IPS DF 6.9 (cell line): ENCODE measurements at regions not wholly inside any gene's neighbourhood (a gene's known extent, or its start where the extent isn't known, plus 50 kb on each side); places are given as distances from the start of the nearest gene placed in this dataset.
"Not testable (repeated sequence)": the region's sequence is repeated elsewhere in the genome, so short reads cannot be mapped to it uniquely, and the experiment has no call there.

ENCODE experiments used
- DNase-seq: peaks from one replicate; pipeline ENCODE4 v3.0.0-alpha.2; 2013; ENCODE audit warnings: low read depth, low spot score
- H3K27ac ChIP-seq: one replicate; pipeline ENCODE4 v1.5.1; 2013; ENCODE audit warnings: low read length, control low read depth
- H3K27me3 ChIP-seq: 2 replicates; pipeline ENCODE4 v1.6.1; 2013; ENCODE audit warnings: mild to moderate bottlenecking, low read length; ENCODE audit not compliant: control insufficient read depth, insufficient read depth
- H3K36me3 ChIP-seq: 2 replicates; pipeline ENCODE4 v1.6.1; 2013; ENCODE audit warnings: low read length; ENCODE audit not compliant: control insufficient read depth, insufficient read depth
- H3K4me1 ChIP-seq: 2 replicates; pipeline ENCODE4 v1.6.1; 2013; ENCODE audit warnings: low read length; ENCODE audit not compliant: control insufficient read depth, insufficient read depth
- H3K4me3 ChIP-seq: 2 replicates; pipeline ENCODE4 v1.5.1; 2013; ENCODE audit warnings: mild to moderate bottlenecking, low read length
- H3K9me3 ChIP-seq: 2 replicates; pipeline ENCODE4 v1.6.1; 2013; ENCODE audit warnings: low read length, inconsistent platforms; ENCODE audit not compliant: control insufficient read depth, insufficient read depth
- WGBS: extraction: QIAGEN DNeasy Blood & Tissue Kit; methylation state at CpG from one replicate; pipeline ENCODE4 v1.1.7; 2013; ENCODE audit warnings: mixed read lengths, missing lambda C conversion rate; ENCODE audit not compliant: insufficient read length, insufficient coverage; 5-methylcytosine and 5-hydroxymethylcytosine counted together

DNA sequence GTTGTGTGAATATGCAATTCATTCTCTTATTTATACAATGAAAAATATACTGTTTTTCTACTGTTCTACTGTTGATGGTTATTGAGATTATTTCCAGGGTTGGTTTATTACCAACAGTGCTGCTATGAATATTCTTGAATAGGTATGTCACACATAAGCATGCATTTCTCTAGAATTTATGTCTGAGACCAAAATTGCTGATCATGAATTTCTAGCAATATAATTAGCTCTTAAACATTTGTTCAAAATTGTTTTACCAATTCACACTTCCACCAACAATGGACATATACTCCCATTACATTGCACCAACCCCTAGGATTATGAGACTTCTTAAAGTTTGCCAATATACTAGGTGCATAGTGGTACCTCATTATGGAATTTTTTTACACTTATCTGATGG lies 164.1 kb upstream of the KCNQ5 start:
- Histone ChIP-seq H3K36me3 (no peaks in the 10 kb centered on the region), H3K27me3 (no peaks in the 10 kb centered on the region), H3K4me3 (no peak overlapping the region), H3K4me1 (no peaks in the 10 kb centered on the region), H3K27ac (no peak overlapping the region), H3K9me3 (no peaks in the 10 kb centered on the region)
- DNase-seq, result no peak

DNA sequence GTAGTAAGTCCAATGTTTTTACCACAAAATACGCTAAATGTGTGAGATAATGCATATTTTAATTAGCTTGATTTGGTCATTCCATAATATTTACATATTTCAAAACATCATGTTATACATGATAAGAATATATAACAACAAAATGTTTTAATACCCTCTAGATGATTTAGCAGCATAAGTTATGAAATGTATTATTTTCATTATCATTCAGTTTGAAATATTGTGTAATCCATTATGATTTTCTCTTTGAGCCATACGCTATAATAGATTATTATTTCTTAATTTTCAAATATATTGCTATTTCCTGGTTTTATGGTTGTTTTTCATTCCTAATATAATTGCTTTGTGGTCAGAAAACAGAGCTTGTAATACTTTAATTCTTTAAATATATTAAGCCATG lies 163.3 kb upstream of the KCNQ5 start:
- no CpG with 5 or more reads among the region's 2 CpGs for WGBS
- Histone ChIP-seq H3K27me3 (no peaks in the 10 kb centered on the region), H3K9me3 (no peaks in the 10 kb centered on the region), H3K4me1 (no peaks in the 10 kb centered on the region), H3K4me3 (no peak overlapping the region), H3K36me3 (no peaks in the 10 kb centered on the region), H3K27ac (no peak overlapping the region)
- DNase-seq, result no peak

DNA sequence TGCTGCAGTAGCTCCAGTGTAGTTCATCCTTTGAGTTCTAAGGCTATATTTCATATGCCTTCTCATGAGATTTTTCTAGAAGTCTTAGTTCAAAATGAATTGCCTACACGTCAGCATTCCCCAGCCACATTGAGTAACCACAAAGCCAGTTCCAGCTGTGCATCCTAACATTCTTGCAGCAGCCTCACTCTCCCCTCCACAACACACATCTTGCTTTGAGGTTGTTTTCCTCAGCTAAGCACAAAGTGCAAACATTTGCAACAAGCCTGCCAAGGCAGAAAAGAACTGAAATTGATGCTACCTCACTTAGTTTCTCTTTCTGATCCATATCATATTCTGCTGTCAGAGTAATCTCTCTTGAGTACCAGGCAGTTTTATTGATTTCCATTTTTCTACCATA lies 160.7 kb upstream of the KCNQ5 start:
- Histone ChIP-seq H3K4me1 (no peaks in the 10 kb centered on the region), H3K4me3 (no peak overlapping the region), H3K9me3 (no peaks in the 10 kb centered on the region), H3K36me3 (no peaks in the 10 kb centered on the region), H3K27me3 (no peaks in the 10 kb centered on the region), H3K27ac (no peak overlapping the region)
- WGBS, result no CpG with 5 or more reads among the region's 1 CpG
- DNase-seq, result no peak

DNA sequence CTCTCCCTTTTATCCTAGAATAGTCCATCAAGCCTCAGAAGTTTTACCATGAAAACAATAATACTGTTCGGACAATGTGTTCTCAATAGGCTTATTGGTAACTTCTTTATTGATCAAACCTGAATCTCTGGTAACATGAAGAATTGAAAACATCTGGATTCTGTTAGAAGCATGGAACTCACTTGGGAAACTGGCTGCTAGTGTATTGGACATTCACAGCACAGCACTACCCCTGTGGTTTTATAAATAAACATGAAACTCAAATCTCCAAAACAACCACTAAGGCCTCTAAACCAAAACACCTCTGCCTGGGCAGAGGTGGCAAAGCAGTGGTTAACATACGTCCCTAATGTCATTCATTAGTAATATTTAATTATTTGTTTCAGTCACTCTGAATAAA lies 157.6 kb upstream of the KCNQ5 start:
- H3K4me1 ChIP-seq, result no peaks in the 10 kb centered on the region
- H3K4me3 ChIP-seq, result no peak overlapping the region
- H3K27ac ChIP-seq, result no peak overlapping the region
- H3K9me3 ChIP-seq, result no peaks in the 10 kb centered on the region
- H3K27me3 ChIP-seq, result no peaks in the 10 kb centered on the region
- DNase-seq, result no peak
- WGBS, result no CpG with 5 or more reads among the region's 2 CpGs
- H3K36me3 ChIP-seq, result no peaks in the 10 kb centered on the region

DNA sequence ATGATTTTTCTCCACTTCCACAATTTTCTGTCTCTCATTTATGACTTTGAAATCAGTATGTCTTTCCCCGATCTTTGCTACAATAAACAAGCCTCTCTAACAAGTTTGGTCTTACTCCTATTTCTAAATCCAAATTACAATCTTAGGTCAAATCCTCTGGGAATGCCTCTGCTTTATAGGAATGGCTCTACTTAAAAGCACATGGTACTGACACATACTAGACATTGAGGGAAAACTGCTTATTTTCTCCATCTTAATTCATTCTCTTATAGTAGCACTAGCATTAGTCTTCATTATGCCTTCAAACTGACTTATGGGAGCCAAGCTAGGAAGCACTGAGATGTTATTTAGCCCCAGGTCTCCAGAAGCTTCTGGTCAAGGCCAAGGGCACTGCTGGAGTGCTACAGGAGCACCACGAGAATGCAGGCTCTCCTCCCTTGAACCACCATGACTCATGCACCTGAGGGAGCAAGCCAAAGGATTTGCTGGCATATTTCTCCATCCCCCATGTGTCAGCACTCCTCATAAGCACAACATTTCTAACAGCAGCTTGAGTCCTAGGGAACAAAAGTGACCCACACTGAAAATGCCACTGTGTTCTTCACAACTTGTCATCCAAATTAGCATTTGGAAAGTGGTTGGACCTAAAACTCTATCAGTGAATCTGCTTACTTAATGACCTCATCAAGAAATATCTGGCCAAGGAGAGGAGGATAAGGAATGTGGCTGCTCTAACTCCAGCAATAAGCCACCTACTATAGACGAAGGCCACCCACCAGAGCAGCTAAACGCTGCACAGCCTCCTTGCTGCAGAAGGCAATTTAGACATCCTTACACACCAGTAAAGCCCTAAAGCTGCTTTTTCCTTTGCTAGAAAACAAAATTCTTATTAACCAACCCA lies 156.8 kb upstream of the KCNQ5 start:
- Histone ChIP-seq H3K4me3 (no peak overlapping the region), H3K27ac (no peak overlapping the region), H3K27me3 (no peaks in the 10 kb centered on the region), H3K9me3 (no peaks in the 10 kb centered on the region), H3K4me1 (no peaks in the 10 kb centered on the region), H3K36me3 (no peaks in the 10 kb centered on the region)
- no CpG with 5 or more reads among the region's 4 CpGs for WGBS
- no peak for DNase-seq

DNA sequence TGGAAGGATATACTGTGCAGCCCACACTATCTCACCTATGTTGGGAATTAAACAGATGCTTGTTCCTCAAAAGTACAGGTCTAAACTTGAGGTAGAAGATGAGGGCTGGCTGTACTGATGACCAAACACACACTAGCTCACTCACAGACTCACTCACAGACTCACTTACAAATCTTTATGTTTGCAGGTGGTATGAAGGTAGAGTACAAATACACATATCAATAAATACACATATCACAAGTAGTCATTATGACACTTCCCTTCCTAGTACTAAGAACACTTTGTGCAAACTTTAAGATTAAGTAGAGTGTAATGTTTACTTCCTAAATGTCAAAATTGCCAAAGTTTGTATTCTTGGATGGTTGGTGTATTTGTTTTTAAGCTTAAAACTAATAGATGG lies 155.4 kb upstream of the KCNQ5 start:
- no peak overlapping the region for H3K4me3 ChIP-seq
- no peaks in the 10 kb centered on the region for H3K36me3 ChIP-seq
- no peaks in the 10 kb centered on the region for H3K27me3 ChIP-seq
- no peaks in the 10 kb centered on the region for H3K9me3 ChIP-seq
- H3K4me1 ChIP-seq, result no peaks in the 10 kb centered on the region
- no peak overlapping the region for H3K27ac ChIP-seq
- DNase-seq, result no peak

DNA sequence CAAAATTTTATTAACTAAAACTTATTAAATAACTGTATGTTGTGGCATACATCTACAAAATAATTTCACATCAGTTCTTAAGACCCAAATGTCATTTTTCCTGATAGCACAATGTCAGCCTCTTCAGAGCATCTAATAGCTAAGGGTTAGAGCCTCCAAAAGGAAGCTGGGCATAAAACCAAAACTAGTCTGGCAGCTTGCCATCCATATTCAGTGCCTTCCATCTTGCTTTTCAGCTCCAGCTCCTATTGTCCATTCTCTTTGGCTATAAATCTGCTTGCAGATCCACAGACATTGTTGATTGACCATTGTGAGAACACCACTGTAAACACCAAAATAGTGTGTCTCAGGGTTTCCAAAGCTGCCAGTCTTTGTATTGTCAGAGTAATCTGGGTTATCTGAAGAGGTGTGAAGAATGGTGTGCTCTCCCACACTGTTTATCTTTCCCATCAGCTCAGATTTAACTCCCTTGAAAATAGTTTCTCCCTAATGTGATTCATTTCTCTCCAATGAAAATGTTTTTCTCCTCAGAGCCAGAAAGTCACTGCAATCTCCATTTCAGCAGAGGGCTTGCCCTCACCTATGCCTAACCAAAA lies 154.8 kb upstream of the KCNQ5 start:
- Histone ChIP-seq H3K36me3 (no peaks in the 10 kb centered on the region), H3K9me3 (no peaks in the 10 kb centered on the region), H3K27me3 (no peaks in the 10 kb centered on the region), H3K4me3 (no peak overlapping the region), H3K27ac (no peak overlapping the region), H3K4me1 (no peaks in the 10 kb centered on the region)
- no peak for DNase-seq

DNA sequence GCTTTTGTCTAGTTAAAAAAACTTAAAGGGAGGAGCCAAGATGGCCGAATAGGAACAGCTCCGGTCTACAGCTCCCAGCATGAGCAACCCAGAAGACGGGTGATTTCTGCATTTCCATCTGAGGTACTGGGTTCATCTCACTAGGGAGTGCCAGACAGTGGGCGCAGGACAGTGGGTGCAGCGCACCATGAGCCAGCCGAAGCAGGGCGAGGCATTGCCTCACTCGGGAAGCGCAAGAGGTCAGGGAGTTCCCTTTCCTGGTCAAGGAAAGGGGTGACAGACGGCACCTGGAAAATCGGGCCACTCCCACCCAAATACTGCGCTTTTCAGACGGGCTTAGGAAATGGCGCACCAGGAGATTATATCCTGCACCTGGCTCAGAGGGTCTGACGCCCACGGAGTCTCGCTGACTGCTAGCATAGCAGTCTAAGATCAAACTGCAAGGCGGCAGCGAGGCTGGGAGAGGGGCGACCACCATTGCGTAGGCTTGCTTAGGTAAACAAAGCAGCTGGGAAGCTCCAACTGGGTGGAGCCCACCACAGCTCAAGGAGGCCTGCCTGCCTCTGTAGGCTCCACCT lies 152.4 kb upstream of the KCNQ5 start:
- H3K27me3 ChIP-seq, DNase-seq, H3K4me1 ChIP-seq, H3K36me3 ChIP-seq, H3K27ac ChIP-seq, H3K4me3 ChIP-seq, H3K9me3 ChIP-seq: not testable (repeated sequence)
- no CpG with 5 or more reads among the region's 21 CpGs for WGBS

DNA sequence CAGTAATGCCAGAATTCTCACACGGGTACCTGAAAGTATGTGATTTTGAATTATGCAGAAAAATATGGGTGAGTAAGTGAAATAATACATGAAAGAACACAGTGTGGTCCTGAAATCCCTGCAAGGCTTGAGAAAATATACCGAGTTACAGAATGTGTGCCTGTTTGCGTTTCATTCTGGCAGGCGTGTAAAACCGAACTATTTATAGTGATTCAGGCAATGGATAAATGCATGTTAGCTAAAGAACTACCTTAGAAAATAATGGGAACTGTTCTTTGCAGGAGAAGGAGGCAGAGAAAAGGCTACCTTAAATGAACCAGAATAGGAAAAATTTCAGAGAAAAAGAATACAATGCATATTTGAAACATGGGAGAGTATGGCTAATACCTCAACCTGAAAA lies 145.8 kb upstream of the KCNQ5 start:
- Histone ChIP-seq H3K27ac (no peak overlapping the region), H3K27me3 (no peaks in the 10 kb centered on the region), H3K4me1 (no peaks in the 10 kb centered on the region), H3K36me3 (no peaks in the 10 kb centered on the region), H3K4me3 (no peak overlapping the region), H3K9me3 (no peaks in the 10 kb centered on the region)
- DNase-seq, result no peak
- WGBS, result no CpG with 5 or more reads among the region's 5 CpGs

DNA sequence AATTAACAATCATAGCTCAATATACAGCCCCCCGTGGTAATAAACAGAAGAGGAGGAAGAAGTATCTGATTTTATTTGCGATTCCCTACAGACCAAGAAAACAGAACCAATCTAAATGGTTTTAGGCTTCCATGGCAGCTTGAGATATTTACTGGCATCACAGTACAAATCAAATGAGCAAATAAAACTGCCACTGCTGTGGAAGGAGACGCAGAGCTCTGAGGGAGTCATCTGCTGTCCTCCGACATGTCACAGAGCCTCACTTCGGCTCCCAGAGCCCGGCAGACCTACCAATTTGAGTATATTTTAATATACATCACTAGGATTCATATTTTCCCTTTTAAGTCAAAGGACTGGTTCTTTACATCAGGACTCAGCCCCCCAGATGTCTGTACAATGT lies 145.2 kb upstream of the KCNQ5 start:
- Histone ChIP-seq H3K4me1 (no peaks in the 10 kb centered on the region), H3K4me3 (no peak overlapping the region), H3K27ac (no peak overlapping the region), H3K36me3 (no peaks in the 10 kb centered on the region), H3K9me3 (no peaks in the 10 kb centered on the region), H3K27me3 (no peaks in the 10 kb centered on the region)
- no peak for DNase-seq
- no CpG with 5 or more reads among the region's 6 CpGs for WGBS

DNA sequence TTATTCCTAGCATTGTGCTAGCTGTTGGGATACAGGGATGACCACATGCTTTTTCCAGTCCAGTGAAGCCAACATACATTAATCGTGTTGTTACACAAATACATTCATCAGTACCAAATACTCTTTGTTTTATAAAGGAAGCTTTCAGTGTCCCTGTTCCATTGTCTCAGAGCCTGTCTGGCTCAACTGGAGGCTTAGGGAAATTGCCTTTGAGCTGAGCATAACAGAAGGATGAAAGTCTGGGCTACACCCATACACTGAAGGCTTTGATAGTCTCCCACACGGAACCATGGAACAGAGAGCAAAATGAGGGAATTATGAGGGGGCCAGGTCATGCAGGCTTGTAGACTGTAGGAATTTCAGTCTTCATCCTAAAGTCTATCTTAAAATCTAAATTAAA lies 126.4 kb upstream of the KCNQ5 start:
- no CpG with 5 or more reads among the region's 2 CpGs for WGBS
- H3K9me3 ChIP-seq, result no peaks in the 10 kb centered on the region
- no peaks in the 10 kb centered on the region for H3K36me3 ChIP-seq
- no peaks in the 10 kb centered on the region for H3K27me3 ChIP-seq
- no peak overlapping the region for H3K4me3 ChIP-seq
- no peaks in the 10 kb centered on the region for H3K4me1 ChIP-seq
- H3K27ac ChIP-seq, result no peak overlapping the region
- DNase-seq, result no peak
